Suprapubic skin (tissue), 4 donors: ENCODE measurements at regions not wholly inside any gene's neighbourhood (a gene's known extent, or its start where the extent isn't known, plus 50 kb on each side); places are given as distances from the start of the nearest gene placed in this dataset.

Source experiments
- DNase-seq, 2 donors: peaks; one replicate each; pipeline ENCODE4 v3.0.0-alpha.2; 2019; ENCODE audit warnings: low spot score in 2 of 2
- H3K27ac ChIP-seq: fragments of 200-600 bp; sonication (generic); one replicate; pipeline ENCODE4 v1.5.1; 2019
- H3K27me3 ChIP-seq: fragments of 200-600 bp; sonication (generic); one replicate; pipeline ENCODE4 v1.5.1; 2019
- H3K36me3 ChIP-seq: fragments of 200-600 bp; sonication (generic); one replicate; pipeline ENCODE4 v1.5.1; 2019
- H3K4me1 ChIP-seq: fragments of 200-600 bp; sonication (generic); one replicate; pipeline ENCODE4 v1.5.1; 2019
- H3K4me3 ChIP-seq: fragments of 200-600 bp; sonication (generic); one replicate; pipeline ENCODE4 v1.5.1; 2019; ENCODE audit warnings: mild to moderate bottlenecking
- H3K9me3 ChIP-seq: fragments of 200-600 bp; sonication (generic); one replicate; pipeline ENCODE4 v1.5.1; 2019
- CTCF ChIP-seq, 2 donors: fragments of 200-600 bp in 1 of 2; fragments of 450-650 bp in 1 of 2; sonication (generic) in 1 of 2; IDR thresholded peaks; one replicate each; pipeline ENCODE4 v1.5.1; 2016 to 2019; ENCODE audit warnings: antibody characterized with exemption in 2 of 2, mild to moderate bottlenecking in 1 of 2, moderate library complexity in 1 of 2
- EP300 ChIP-seq: sonication (generic); formaldehyde crosslinking; IDR thresholded peaks from one replicate; pipeline ENCODE4 v1.6.1; 2017; ENCODE audit warnings: antibody characterized with exemption
- POLR2A ChIP-seq, 2 donors: fragments of 450-650 bp; IDR thresholded peaks; one replicate each; pipeline ENCODE4 v1.6.1; 2017; ENCODE audit warnings: antibody characterized with exemption in 2 of 2, mild to moderate bottlenecking in 2 of 2, moderate library complexity in 2 of 2
- POLR2AphosphoS5 ChIP-seq, 3 donors: sonication (generic); formaldehyde crosslinking; IDR thresholded peaks; one replicate each; pipeline ENCODE4 v1.6.1; 2017; ENCODE audit warnings: antibody characterized with exemption in 3 of 3
- WGBS: methylation state at CpG from one replicate; pipeline ENCODE4 v1.1.5; 2018; 5-methylcytosine and 5-hydroxymethylcytosine counted together

GRCh38 chr4:160202802-160203201, 1099.9 kb downstream of the RAPGEF2 start:
- Histone ChIP-seq H3K27ac (no peak overlapping the region), H3K4me3 (no peak overlapping the region), H3K9me3 (peaks cover 5% of the 10 kb centered on the region), H3K4me1 (no peaks in the 10 kb centered on the region), H3K27me3 (no peaks in the 10 kb centered on the region), H3K36me3 (no peaks in the 10 kb centered on the region)
- DNase-seq, result no peak
- WGBS, result 49% methylated on average over 2 of the region's 2 CpGs
- TF ChIP-seq POLR2A (IDR thresholded peaks at IDR 0.05), result no peak
- TF ChIP-seq POLR2AphosphoS5 (IDR thresholded peaks at IDR 0.05), result no peak
- TF ChIP-seq EP300, result no peak
- no peak for TF ChIP-seq CTCF (IDR thresholded peaks at IDR 0.05)

GRCh38 chr4:160212078-160212477, 1109.2 kb downstream of the RAPGEF2 start:
- TF ChIP-seq POLR2A (IDR thresholded peaks at IDR 0.05), result no peak
- no peak overlapping the region for H3K27ac ChIP-seq
- H3K9me3 ChIP-seq, result no peaks in the 10 kb centered on the region
- H3K27me3 ChIP-seq, result no peaks in the 10 kb centered on the region
- no peaks in the 10 kb centered on the region for H3K36me3 ChIP-seq
- no peak for DNase-seq
- H3K4me3 ChIP-seq, result no peak overlapping the region
- no peaks in the 10 kb centered on the region for H3K4me1 ChIP-seq
- WGBS, result 41% methylated on average over 3 of the region's 3 CpGs

GRCh38 chr4:160213366-160213765, 1110.5 kb downstream of the RAPGEF2 start:
- no peak overlapping the region for H3K4me3 ChIP-seq
- WGBS, result 67% methylated on average over 1 of the region's 1 CpG
- no peaks in the 10 kb centered on the region for H3K4me1 ChIP-seq
- DNase-seq, result no peak
- no peaks in the 10 kb centered on the region for H3K9me3 ChIP-seq
- H3K27me3 ChIP-seq, result no peaks in the 10 kb centered on the region
- H3K36me3 ChIP-seq, result no peaks in the 10 kb centered on the region
- H3K27ac ChIP-seq, result no peak overlapping the region
- no peak for TF ChIP-seq POLR2AphosphoS5 (IDR thresholded peaks at IDR 0.05)
- TF ChIP-seq EP300, result no peak
- TF ChIP-seq POLR2A (IDR thresholded peaks at IDR 0.05), result no peak
- no peak for TF ChIP-seq CTCF (IDR thresholded peaks at IDR 0.05)

- WGBS, result 85% methylated on average over 1 of the region's 1 CpG
- no peak overlapping the region for H3K27ac ChIP-seq
Measured at GRCh38 chr4:160217352-160217751, 1114.5 kb downstream of the RAPGEF2 start.

GRCh38 chr4:160224049-160224448, 1121.2 kb downstream of the RAPGEF2 start:
- peaks cover 9% of the 10 kb centered on the region for H3K9me3 ChIP-seq
- TF ChIP-seq POLR2A (IDR thresholded peaks at IDR 0.05) (no peak), EP300 (no peak), CTCF (IDR thresholded peaks at IDR 0.05) (no peak), POLR2AphosphoS5 (IDR thresholded peaks at IDR 0.05) (no peak)
- H3K27ac ChIP-seq, result no peak overlapping the region
- no peaks in the 10 kb centered on the region for H3K36me3 ChIP-seq
- no peaks in the 10 kb centered on the region for H3K4me1 ChIP-seq
- no peaks in the 10 kb centered on the region for H3K27me3 ChIP-seq
- no peak overlapping the region for H3K4me3 ChIP-seq
- DNase-seq, result no peak
- 55% methylated on average over 1 of the region's 3 CpGs for WGBS

More at GRCh38 chr4:160217352-160217751, 1114.5 kb downstream of the RAPGEF2 start:
- Histone ChIP-seq H3K4me3 (no peak overlapping the region), H3K4me1 (no peaks in the 10 kb centered on the region), H3K9me3 (peaks cover 9% of the 10 kb centered on the region), H3K36me3 (no peaks in the 10 kb centered on the region), H3K27me3 (no peaks in the 10 kb centered on the region)
- no peak for DNase-seq
- TF ChIP-seq EP300, result no peak
- TF ChIP-seq POLR2A (IDR thresholded peaks at IDR 0.05), result no peak
- TF ChIP-seq POLR2AphosphoS5 (IDR thresholded peaks at IDR 0.05), result no peak
- no peak for TF ChIP-seq CTCF (IDR thresholded peaks at IDR 0.05)

- WGBS, result 61% methylated on average over 3 of the region's 3 CpGs
Measured at GRCh38 chr4:160233141-160233540, 1130.3 kb downstream of the RAPGEF2 start.

More at GRCh38 chr4:160233141-160233540, 1130.3 kb downstream of the RAPGEF2 start:
- TF ChIP-seq CTCF (IDR thresholded peaks at IDR 0.05) (no peak), EP300 (no peak), POLR2A (IDR thresholded peaks at IDR 0.05) (no peak), POLR2AphosphoS5 (IDR thresholded peaks at IDR 0.05) (no peak)
- Histone ChIP-seq H3K4me3 (no peak overlapping the region), H3K4me1 (no peaks in the 10 kb centered on the region), H3K27ac (no peak overlapping the region), H3K27me3 (no peaks in the 10 kb centered on the region), H3K36me3 (no peaks in the 10 kb centered on the region), H3K9me3 (no peaks in the 10 kb centered on the region)
- DNase-seq, result no peak
